Loucy (cell line): ENCODE measurements at regions not wholly inside any gene's neighbourhood (a gene's known extent, or its start where the extent isn't known, plus 50 kb on each side); places are given as distances from the start of the nearest gene placed in this dataset.

Experiments used
- EZH2phosphoT487 ChIP-seq: fragments of 200-600 bp; IDR thresholded peaks from 2 replicates; pipeline ENCODE4 v1.6.1; 2018; ENCODE audit warnings: antibody characterized with exemption, mild to moderate bottlenecking, moderate library complexity, borderline replicate concordance
- TF ChIP-seq, protein P1 (sequence below): fragments of 200-600 bp; sonication (generic); conservative IDR thresholded peaks from 2 replicates; pipeline ENCODE4 v1.5.1; 2014; ENCODE audit warnings: mild to moderate bottlenecking, antibody characterized with exemption, low read length

GRCh38 chr18:60471652-60472051 is 99.1 kb upstream of the MC4R start:
- TF ChIP-seq, protein P1, sequence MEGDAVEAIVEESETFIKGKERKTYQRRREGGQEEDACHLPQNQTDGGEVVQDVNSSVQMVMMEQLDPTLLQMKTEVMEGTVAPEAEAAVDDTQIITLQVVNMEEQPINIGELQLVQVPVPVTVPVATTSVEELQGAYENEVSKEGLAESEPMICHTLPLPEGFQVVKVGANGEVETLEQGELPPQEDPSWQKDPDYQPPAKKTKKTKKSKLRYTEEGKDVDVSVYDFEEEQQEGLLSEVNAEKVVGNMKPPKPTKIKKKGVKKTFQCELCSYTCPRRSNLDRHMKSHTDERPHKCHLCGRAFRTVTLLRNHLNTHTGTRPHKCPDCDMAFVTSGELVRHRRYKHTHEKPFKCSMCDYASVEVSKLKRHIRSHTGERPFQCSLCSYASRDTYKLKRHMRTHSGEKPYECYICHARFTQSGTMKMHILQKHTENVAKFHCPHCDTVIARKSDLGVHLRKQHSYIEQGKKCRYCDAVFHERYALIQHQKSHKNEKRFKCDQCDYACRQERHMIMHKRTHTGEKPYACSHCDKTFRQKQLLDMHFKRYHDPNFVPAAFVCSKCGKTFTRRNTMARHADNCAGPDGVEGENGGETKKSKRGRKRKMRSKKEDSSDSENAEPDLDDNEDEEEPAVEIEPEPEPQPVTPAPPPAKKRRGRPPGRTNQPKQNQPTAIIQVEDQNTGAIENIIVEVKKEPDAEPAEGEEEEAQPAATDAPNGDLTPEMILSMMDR = no peak
- no peak for TF ChIP-seq EZH2phosphoT487
